KG1 (cell line): ENCODE measurements at regions not wholly inside any gene's neighbourhood (a gene's known extent, or its start where the extent isn't known, plus 50 kb on each side); places are given as distances from the start of the nearest gene placed in this dataset.
"Not testable (repeated sequence)": the region's sequence is repeated elsewhere in the genome, so short reads cannot be mapped to it uniquely, and the experiment has no call there.

Source experiments
- DNase-seq: peaks from one replicate; lab custom pipeline; 2025; lab: John Stamatoyannopoulos, UW

DNA sequence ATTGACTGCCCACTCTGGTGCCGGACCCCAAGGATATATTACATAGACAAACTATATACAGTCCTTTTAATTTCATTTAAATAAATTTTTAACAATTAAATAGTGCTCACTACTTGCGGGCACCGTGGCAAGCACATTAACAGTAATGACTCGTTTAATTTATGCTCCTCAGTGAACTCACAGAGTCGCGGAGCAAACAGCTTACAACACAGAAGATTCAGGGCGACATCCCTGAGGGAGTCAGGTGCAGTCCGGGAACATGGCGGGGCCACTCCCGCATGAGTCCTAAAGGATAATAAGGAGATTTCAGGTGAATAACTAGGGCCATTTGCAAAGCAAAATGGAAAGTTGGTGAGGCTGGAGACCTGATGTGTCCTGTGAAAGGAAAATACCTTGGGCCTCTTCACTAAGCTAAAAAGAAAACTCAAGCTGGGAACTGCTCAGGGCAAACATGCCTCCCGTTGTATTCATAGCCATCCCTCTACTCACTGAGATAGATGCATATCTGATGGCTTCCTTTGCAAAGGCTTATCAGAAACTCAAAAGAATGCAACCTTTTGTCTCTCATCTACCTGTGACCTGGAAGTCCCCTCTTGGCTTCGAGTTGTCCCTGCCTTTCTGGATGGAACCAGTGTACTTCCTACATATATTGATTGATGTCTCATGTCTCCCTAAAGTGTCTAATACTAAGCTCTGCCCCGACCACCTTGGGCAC, 125.6 kb downstream of the KLF6 start:
- no peak for DNase-seq

DNA sequence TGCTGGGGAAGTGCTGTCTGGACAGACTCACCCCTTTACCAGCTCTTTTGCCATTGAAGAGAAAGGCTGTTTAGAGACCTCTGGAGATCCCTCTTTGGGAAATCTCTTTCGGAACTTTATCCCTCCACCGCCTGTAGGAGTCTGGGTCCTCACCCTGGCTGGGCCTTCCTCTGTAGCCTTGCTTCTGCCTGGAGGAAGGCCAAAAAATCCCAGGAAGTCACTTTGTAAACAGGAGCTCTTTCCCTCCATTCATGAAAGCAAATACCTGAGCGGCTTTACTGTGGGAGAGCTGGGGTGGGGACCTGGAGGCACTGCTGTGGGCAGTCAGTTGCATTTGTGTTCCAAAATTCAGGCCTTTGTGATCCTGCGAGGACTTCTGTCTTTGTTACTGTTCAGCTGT, 126.2 kb downstream of the KLF6 start:
- no peak for DNase-seq

DNA sequence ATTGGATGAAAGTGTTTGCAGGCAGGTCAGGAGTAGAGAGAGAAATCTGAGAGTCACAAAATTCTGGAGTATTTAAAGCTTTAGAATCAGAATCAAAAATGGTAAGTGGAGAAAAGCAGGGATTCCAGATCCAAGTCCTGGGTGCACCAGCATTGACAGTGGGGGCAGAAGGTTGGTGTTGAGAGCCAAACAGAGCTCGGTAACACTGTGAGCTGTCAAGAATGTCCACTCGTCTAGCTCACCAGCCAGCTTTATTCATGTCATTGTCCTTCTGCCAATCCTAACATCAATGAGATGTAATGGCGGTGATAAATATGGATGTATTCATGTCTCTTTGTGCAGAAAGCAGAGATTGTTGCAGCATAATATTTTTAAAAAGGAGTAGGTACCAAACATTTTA, 128.8 kb downstream of the KLF6 start:
- DNase-seq = no peak

DNA sequence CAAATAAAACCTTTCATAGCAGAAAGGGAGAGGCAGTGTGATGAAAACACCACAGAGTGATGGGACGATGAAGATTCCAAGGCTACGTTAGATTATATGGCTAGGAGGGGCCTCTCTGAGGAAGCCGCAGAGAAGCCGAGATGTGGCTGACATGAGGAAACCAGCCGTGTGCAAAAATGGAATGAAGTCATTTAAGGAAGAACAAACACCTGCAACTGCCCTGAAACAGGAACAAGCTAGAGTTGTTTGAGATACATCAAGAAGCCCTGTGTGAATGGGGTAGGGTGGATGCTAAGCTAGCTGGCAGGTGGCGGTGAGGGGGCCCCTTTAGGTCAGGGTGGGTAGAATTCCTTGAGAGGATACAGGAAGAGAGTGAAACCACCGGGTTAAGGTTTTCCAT, 129.5 kb downstream of the KLF6 start:
- DNase-seq = no peak

DNA sequence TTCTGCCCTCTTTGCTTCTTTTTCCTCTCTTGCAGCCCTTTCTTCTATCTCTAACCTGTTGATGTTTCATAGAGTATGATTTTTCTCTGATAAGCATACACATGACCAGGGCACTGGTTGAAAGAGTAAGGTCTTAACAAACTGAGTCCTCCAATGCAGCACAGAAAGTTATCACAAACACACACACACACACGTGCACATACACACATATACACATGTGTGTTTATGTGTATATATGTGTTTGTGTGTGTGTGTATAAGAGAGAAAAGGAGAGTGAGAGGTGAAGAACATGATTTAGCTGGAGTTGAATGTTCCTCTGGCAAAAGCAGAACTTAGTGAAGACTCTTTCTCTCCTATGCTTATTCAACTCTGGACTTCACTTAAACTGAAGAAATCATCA, 130.0 kb downstream of the KLF6 start:
- no peak for DNase-seq

DNA sequence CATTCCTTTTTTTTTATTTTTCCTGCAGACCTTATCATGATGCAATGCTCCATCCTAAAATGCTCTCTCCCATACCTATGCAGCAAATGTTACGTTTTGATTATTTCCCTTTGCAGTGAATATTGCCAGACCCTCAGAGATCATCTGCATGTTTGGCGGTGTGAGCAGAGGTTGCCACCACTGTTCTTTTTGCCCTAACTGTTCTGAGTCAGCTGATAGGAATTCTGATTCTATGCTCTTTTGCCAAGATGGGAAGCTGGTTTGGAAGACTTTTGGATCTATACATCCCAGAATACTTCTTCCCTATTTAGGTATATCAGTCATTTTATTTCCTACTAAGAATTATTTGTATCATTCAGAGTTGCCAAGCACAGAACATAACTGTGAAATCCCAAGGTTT, 130.5 kb downstream of the KLF6 start:
- no peak for DNase-seq

DNA sequence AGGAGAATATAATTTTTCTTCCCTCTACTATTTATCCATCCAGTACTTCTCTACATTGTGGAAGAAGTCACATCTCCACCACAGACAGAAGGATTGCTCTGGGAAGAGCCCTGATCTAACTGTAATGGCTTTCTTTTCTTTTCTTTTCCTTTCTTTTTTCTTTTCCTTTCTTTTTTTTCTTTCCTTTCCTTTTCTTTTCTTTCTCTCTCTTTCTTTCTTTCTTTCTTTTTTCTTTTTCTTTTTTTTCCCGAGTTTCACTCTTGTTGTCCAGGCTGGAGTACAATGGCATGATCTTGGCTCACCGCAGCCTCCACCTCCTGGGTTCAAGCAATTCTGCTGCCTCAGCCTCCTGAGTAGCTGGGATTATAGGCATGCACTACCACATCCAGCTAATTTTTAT, 131.7 kb downstream of the KLF6 start:
- not testable (repeated sequence) for DNase-seq

DNA sequence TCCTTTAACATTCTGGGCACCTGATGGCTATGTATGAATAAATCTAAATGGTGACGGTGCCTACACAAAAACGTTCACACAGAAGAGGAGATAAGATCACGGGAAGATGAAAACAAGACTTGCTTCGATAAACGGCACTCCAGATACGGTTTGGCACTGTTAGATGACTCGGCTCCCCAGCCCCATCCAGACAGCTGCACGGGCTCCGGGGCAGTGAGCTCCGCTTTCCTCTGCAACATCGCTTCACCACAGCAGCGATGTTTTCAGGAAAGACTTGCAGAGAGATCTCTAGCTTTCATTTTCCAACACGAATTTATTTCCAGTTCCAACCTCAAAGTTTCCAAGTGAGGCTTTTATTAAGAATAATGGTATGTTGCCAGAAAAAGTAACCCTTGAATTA, 132.1 kb downstream of the KLF6 start:
- no peak for DNase-seq

DNA sequence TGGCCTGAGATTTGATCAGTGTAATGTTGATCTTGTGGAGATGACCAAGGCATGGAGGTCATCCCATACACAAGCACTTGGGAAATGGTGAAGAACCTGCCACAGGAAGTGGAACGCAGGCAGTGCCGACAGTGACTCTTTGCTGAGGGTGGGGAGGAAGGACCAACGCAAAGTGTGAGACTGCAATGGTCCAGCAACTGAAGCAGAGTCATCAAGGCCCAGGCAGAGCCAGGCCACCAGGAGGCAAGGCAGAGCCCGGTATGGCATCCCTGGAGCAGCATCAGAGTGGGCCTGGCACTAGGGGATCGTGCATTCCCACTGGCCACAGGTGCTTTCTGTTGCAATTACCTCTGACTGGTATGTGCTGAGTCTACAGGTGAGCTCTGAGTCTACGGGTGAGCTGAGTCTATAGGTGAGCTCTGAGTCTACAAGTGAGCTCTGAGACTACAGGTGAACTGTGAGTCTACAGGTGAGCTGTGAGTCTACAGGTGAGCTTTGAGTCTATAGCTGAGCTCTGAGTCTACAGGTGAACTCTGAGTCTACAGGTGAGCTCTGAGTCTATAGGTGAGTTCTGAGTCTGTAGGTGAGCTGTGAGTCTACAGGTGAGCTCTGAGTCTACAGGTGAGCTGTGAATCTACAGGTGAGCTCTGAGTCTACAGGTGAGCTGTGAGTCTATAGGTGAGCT, 132.9 kb downstream of the KLF6 start:
- DNase-seq = no peak

DNA sequence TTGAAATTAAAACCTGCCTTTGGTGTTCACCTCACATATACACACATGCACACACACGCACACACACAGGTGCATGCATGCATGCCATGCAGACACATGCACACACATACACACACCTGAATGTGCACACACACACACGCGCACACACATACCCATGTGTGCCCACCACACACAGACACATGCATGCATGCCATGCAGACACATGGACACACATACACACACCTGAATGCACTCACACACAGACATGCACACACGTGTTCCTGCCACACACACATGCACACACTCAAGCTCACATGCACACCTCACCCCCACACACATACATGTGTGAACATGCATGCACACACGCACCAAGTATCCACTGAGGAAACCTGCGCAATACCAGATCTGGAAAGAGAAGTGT, 136.4 kb downstream of the KLF6 start:
- DNase-seq = no peak

DNA sequence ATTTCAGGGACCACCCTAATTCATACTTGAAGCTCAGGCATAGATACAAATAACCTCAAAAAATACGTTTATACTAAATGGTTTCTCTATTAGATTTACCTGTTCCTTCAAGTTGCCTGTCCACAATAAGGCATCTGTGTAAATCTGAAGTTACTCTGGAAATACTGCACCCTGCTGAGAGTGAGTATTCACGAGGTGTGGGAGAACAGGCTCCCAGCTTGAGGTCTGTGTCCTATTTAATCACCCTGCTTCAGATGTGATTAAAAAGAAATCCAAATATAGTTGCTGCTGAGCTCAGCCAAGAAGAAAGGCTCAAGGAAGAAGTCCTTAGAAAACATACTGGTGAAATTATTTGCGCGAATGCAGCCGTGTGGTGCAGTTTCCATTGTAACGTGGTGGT, 136.8 kb downstream of the KLF6 start:
- no peak for DNase-seq

DNA sequence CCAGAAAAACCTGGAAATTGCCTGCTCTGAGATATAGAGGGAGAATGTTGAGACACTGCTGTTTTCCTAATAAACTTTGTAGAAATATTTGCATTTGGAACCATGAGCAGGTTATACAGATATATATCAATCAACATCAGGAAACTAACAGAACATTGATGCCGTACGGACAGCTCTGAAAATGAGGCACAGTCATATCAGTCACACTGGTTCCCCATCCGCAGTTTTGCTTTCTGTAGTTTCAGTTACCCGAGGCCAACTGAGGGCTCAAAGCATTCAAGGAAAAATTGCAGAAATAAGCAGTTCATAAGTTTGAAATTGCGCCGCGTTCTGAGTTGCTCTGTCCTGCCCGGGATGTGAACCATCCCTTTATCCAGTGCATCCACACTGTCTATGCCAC, 137.9 kb downstream of the KLF6 start:
- DNase-seq = no peak

DNA sequence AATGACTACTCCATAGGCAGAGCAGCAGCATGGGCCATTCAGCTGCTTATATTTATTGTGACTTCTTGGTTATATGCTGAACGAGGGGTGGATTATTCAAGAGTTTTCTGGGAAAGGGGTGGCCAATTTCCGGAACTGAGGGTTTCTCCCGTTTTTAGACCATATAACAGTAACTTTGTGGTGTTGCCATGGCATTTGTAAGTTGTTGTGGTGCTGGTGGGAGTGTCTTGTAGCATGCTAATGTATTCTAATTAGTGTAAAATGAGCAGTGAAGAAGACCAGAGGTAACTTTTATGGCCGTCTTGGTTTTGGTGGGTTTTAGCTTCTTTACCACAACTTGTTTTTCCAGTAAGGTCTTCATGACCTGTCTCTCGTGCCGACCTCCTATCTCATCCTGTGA, 139.6 kb downstream of the KLF6 start:
- DNase-seq = no peak

DNA sequence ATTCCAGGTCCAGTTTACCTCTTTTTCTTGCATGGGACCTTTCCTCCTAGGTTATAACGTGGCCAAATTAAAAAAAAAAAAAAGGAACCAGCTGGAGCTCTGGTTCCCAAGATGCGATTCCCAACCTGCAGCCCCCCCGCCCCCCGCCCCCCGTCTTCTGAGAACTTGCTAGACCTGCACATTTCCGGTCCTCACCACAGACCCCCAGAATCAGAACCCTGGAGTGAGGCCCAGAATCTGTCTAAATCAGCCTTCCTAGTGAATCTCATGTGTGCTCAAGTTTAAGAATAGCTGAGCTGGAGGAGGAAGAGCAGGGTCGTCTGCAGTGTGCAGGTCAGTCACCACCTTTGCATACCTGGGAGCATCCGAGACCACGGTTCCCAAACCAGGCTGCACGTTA, 144.2 kb downstream of the KLF6 start:
- DNase-seq = no peak

DNA sequence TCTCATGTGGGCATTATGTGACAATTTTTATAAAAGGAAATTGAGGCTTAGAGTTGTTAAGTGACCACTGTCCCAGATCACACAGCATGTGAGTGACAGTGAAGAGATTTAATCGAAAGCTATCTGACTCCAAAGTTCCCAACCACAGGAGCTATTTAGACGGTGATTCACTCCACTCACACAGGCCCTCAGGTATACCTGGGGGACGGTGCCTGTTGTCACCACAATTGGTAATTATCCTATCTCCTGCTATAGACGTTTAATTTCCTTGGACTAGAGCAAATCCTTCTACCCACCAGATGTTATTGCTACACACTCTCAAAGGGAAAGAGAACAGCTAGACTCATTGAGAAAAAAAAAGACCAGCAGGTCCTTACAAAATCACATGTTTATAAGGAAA, 145.5 kb downstream of the KLF6 start:
- DNase-seq = no peak

DNA sequence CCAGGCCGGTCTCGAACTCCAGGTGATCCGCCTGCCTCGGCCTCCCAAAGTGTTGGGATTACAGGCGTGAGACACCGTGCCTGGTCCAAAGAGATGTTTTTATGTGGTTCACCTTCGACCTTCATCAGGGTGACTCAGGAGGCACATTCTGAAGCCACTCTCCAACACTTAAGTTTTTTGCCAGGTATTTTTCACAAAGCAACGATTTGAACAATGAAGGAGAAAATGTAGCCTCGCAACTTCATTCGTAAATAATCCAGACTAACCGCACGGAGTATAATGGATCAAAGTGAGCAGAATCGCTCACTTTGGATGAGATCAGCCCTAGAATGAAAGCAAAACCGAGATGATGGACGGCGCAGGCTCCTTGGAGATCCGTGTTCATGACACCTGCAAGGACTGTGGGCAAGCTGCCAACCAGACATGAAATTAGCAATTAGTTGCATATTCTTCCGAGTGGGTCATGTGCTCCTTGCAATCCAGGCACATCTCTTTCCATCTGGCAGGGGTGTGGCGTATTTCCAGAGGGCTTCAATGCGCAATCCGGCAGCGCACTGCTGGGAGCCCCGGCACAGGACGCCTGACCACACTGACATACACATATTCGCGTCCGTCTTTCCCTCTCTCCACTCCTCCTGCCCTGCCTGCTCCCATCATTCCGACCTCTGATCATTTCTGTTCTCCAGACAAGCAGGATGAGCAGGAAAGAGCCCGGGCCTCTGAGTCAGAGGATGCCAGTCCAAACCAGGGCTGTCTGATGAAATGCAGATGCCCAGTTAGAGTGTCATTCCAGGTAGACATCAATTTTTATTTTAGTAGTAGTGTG, 148.4 kb downstream of the KLF6 start:
- no peak for DNase-seq

DNA sequence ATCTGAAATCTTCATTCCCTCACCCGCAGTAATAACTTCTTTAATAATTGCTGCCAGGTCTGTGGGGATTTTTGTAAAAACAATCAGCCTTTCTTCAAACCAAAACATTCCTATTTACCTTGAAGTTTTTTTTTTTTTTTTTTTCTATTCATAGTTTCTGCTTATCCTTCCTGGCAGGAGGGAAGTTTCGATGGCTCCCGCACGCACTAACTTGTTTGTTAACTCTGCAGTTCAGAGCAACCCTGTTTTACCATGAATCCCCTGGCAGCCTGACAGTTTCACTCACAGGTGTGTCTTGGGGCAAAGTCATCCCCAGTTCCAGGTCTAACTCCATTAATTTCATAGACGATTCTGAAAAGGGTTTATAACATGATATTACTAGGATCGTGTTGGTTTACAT, 149.3 kb downstream of the KLF6 start:
- no peak for DNase-seq

DNA sequence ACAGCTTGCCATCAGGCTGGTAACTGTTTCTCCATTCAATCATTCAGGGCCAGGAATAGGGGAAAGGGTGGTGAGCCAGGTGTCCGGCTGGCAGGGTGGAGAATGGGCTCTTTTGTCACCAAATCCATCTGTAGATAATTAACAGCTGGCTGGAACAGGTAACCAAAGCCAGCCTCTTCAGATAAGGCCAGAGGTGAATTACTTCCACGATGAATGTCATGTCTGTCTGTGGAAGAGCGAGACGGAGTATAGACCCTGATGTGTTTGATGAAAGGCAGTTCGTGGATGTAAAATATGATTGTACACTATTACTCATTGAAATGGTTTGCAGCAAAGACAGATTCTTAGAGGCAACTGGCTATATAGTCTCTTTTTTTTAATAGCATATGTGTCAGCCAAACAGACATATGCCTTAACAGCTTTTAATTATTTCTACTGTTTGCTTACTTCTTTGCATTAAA, 149.8 kb downstream of the KLF6 start:
- DNase-seq = no peak

DNA sequence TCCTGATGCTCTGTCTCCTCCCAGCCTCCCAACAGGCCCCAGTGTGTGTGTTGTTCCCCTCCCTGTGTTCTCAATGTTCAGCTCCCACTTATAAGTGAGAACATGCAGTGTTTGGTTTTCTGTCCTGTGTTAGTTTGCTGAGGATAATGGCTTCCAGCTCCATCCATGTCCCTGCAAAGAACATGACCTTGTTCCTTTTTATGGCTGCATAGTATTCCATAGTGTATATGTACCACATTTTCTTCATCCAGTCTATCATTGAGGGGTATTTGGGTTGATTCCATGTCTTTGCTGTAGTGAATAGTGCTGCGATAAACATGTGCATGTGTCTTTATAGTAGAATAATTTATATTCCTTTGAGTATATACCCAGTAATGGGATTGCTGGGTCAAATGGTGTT, 150.4 kb downstream of the KLF6 start:
- not testable (repeated sequence) for DNase-seq

DNA sequence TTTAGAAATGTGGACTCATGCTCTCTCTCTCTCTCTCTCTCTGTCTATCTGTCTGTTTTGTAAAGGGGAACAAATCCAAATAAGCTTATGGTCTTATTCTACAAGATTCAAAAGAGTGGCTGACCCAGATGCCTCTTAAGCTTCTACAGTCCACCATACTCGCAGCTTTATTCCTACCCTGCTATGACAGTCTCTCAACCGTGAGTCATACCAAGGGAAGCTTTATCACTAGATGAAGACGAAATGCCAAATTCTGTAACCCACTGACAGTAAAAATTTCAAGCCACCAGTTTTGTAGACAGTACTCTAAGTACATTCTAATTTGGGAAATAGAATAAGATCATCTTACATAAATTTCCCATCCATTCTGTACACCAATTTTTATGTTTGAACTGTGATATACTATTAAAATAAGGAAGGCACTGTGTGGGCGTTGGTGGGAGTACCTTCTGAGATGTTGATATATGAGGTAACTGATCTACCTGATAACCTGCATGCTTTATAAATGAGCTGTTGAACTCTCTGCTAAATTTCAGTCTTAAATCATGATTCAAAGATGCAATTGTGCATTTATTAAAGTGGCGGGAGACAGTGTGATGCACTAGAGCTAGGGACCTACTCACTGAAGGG, 153.2 kb downstream of the KLF6 start:
- no peak for DNase-seq

DNA sequence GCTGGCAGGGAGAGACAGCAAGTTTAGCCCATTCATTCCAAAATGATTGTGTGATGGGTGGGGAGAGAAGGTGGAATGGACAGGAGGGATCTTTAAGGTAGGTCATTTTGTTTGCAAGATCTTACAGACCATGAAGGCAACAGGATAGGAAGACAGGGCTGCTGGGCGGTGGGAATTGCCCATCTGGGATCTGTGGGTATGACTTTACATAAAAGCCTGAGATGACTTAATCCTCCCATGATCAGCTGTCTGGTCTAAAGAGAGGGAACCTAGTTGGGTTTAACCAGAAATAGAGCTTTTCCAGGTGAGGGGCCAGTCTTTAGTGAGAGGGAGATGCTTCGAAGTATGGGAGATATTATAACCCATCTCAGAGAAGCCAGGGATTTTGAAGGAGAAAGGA, 153.7 kb downstream of the KLF6 start:
- no peak for DNase-seq

DNA sequence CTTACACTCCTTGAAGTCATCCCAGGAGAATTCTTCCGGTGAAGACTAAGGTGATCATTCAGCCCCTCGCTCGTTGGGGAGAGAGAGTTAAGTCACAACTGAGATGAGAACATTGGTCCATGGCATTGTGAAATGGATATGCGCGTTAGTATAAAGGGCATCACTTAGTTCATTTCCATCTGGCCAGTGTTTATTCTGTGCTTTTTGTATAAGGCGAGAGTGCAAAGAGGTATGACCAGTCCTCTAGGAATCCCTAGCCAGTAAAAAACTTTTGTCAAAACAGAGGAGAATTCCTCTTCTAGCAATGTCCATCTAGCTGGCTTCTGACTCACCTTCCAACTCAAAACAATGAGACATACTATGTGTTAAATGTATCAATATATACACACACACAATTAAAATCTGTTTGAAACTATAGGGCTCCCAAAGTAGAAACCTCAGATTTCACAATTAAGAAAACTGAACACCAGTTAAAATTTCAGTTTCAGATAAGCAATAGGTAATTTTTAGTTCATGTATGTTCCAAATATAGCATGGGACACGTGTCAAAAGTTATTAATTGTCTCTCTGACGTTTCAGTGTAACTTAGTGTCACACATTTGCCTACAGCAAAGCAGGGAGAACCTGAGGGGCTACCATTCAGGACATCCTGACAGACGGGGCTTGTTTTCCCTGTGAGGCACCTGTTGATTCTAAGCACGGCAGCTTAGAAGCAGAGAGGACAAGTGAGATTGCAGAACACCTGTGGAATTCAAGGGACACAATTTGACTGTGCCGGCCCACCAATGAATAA, 158.9 kb downstream of the KLF6 start:
- DNase-seq = no peak
